Stimulated activated memory B cell treated with anti-CD40 and anti-IgM and Interleukin-4, amounts not matched to agents 10 μg/mL and 1 μg/mL and 100 μg/mL, for 72 hours (primary cell): ENCODE measurements at regions not wholly inside any gene's neighbourhood (a gene's known extent, or its start where the extent isn't known, plus 50 kb on each side); places are given as distances from the start of the nearest gene placed in this dataset.

Source experiments
- ATAC-seq: fragments of 150-1000 bp; cut with Tn5 transposase; 2 replicates; pipeline ENCODE4 v1.10.0; 2021
- H3K27ac Mint-ChIP-seq: one replicate; pipeline ENCODE4 v1.8.0; 2022; ENCODE audit warnings: mild to moderate bottlenecking, mixed read lengths
- H3K27me3 Mint-ChIP-seq: one replicate; pipeline ENCODE4 v1.8.0; 2022; ENCODE audit warnings: mixed read lengths
- H3K36me3 Mint-ChIP-seq: one replicate; pipeline ENCODE4 v1.8.0; 2022; ENCODE audit warnings: mixed read lengths
- H3K4me1 Mint-ChIP-seq: one replicate; pipeline ENCODE4 v1.8.0; 2022; ENCODE audit warnings: mixed read lengths
- H3K4me3 Mint-ChIP-seq: one replicate; pipeline ENCODE4 v1.8.0; 2022; ENCODE audit warnings: mild to moderate bottlenecking, moderate library complexity, mixed read lengths
- H3K9me3 Mint-ChIP-seq: one replicate; pipeline ENCODE4 v1.8.0; 2022; ENCODE audit warnings: mixed read lengths

- Mint-ChIP-seq H3K9me3 (no peaks in the 10 kb centered on the region), H3K4me3 (no peak overlapping the region), H3K27ac (no peak overlapping the region), H3K27me3 (no peaks in the 10 kb centered on the region), H3K36me3 (no peaks in the 10 kb centered on the region), H3K4me1 (no peaks in the 10 kb centered on the region)
- ATAC-seq, result no peak
These were observed 912.9 kb upstream of the SEMA6A start for GRCh38 chr5:117487556-117487955.

GRCh38 chr5:117486879-117487391 lies 912.3 kb upstream of the SEMA6A start:
- Mint-ChIP-seq H3K27me3 (no peaks in the 10 kb centered on the region), H3K36me3 (no peaks in the 10 kb centered on the region), H3K4me1 (no peaks in the 10 kb centered on the region)

GRCh38 chr5:117486261-117486660 lies 911.6 kb upstream of the SEMA6A start:
- no peaks in the 10 kb centered on the region for H3K4me1 Mint-ChIP-seq
- H3K27ac Mint-ChIP-seq, result no peak overlapping the region
- ATAC-seq, result no peak
- H3K4me3 Mint-ChIP-seq, result no peak overlapping the region
- H3K27me3 Mint-ChIP-seq, result no peaks in the 10 kb centered on the region
- H3K9me3 Mint-ChIP-seq, result peaks cover under 1% of the 10 kb centered on the region
- no peaks in the 10 kb centered on the region for H3K36me3 Mint-ChIP-seq

More at GRCh38 chr5:117486879-117487391, 912.3 kb upstream of the SEMA6A start:
- no peak for ATAC-seq
- no peak overlapping the region for H3K27ac Mint-ChIP-seq
- H3K9me3 Mint-ChIP-seq, result no peaks in the 10 kb centered on the region
- H3K4me3 Mint-ChIP-seq, result no peak overlapping the region

GRCh38 chr5:117475919-117476318 lies 901.3 kb upstream of the SEMA6A start:
- ATAC-seq, result no peak
- no peaks in the 10 kb centered on the region for H3K36me3 Mint-ChIP-seq
- no peaks in the 10 kb centered on the region for H3K27me3 Mint-ChIP-seq
- H3K9me3 Mint-ChIP-seq, result peaks cover 4% of the 10 kb centered on the region
- no peaks in the 10 kb centered on the region for H3K4me1 Mint-ChIP-seq
- H3K4me3 Mint-ChIP-seq, result no peak overlapping the region
- H3K27ac Mint-ChIP-seq, result no peak overlapping the region

- Mint-ChIP-seq H3K27ac (no peak overlapping the region), H3K36me3 (no peaks in the 10 kb centered on the region), H3K9me3 (peaks cover under 1% of the 10 kb centered on the region), H3K27me3 (no peaks in the 10 kb centered on the region), H3K4me3 (no peak overlapping the region), H3K4me1 (no peaks in the 10 kb centered on the region)
- no peak for ATAC-seq
These were observed 898.5 kb upstream of the SEMA6A start for GRCh38 chr5:117473165-117473564.

- Mint-ChIP-seq H3K4me1 (no peaks in the 10 kb centered on the region), H3K27ac (no peak overlapping the region), H3K4me3 (no peak overlapping the region), H3K27me3 (no peaks in the 10 kb centered on the region), H3K9me3 (no peaks in the 10 kb centered on the region), H3K36me3 (no peaks in the 10 kb centered on the region)
- ATAC-seq, result no peak
These were observed 889.4 kb upstream of the SEMA6A start for GRCh38 chr5:117463881-117464570.

GRCh38 chr5:117461966-117462365 lies 887.3 kb upstream of the SEMA6A start:
- no peak for ATAC-seq
- Mint-ChIP-seq H3K27ac (no peak overlapping the region), H3K9me3 (no peaks in the 10 kb centered on the region), H3K4me3 (no peak overlapping the region), H3K27me3 (no peaks in the 10 kb centered on the region), H3K36me3 (no peaks in the 10 kb centered on the region), H3K4me1 (no peaks in the 10 kb centered on the region)

- H3K27ac Mint-ChIP-seq, result no peak overlapping the region
- ATAC-seq, result peak; percentile 53
- H3K27me3 Mint-ChIP-seq, result no peaks in the 10 kb centered on the region
- H3K36me3 Mint-ChIP-seq, result no peaks in the 10 kb centered on the region
- H3K4me3 Mint-ChIP-seq, result no peak overlapping the region
- no peaks in the 10 kb centered on the region for H3K9me3 Mint-ChIP-seq
- no peaks in the 10 kb centered on the region for H3K4me1 Mint-ChIP-seq
These were observed 886.8 kb upstream of the SEMA6A start for GRCh38 chr5:117461403-117461802.

- Mint-ChIP-seq H3K9me3 (no peaks in the 10 kb centered on the region), H3K4me1 (no peaks in the 10 kb centered on the region), H3K27me3 (no peaks in the 10 kb centered on the region), H3K36me3 (no peaks in the 10 kb centered on the region), H3K4me3 (no peak overlapping the region), H3K27ac (no peak overlapping the region)
- no peak for ATAC-seq
These were observed 883.0 kb upstream of the SEMA6A start for GRCh38 chr5:117457656-117458055.

GRCh38 chr5:117456866-117457470 lies 882.3 kb upstream of the SEMA6A start:
- no peaks in the 10 kb centered on the region for H3K9me3 Mint-ChIP-seq
- H3K4me1 Mint-ChIP-seq, result no peaks in the 10 kb centered on the region
- H3K4me3 Mint-ChIP-seq, result no peak overlapping the region
- no peaks in the 10 kb centered on the region for H3K27me3 Mint-ChIP-seq
- H3K36me3 Mint-ChIP-seq, result no peaks in the 10 kb centered on the region
- no peak for ATAC-seq
- no peak overlapping the region for H3K27ac Mint-ChIP-seq

- H3K36me3 Mint-ChIP-seq, result no peaks in the 10 kb centered on the region
- ATAC-seq, result peak; percentile 28
- H3K27ac Mint-ChIP-seq, result no peak overlapping the region
- H3K4me3 Mint-ChIP-seq, result peak overlapping the region; percentile 74
- no peaks in the 10 kb centered on the region for H3K9me3 Mint-ChIP-seq
- H3K27me3 Mint-ChIP-seq, result no peaks in the 10 kb centered on the region
- no peaks in the 10 kb centered on the region for H3K4me1 Mint-ChIP-seq
These were observed 880.9 kb upstream of the SEMA6A start for GRCh38 chr5:117455236-117456233.

GRCh38 chr5:117454716-117455212 lies 880.1 kb upstream of the SEMA6A start:
- peak; percentile 67 for ATAC-seq
- Mint-ChIP-seq H3K4me1 (no peaks in the 10 kb centered on the region), H3K36me3 (no peaks in the 10 kb centered on the region), H3K9me3 (no peaks in the 10 kb centered on the region), H3K27me3 (no peaks in the 10 kb centered on the region), H3K27ac (no peak overlapping the region), H3K4me3 (peak overlapping the region; percentile 74)

GRCh38 chr5:117436846-117437245 lies 862.2 kb upstream of the SEMA6A start:
- Mint-ChIP-seq H3K9me3 (no peaks in the 10 kb centered on the region), H3K4me1 (no peaks in the 10 kb centered on the region), H3K36me3 (no peaks in the 10 kb centered on the region), H3K27me3 (no peaks in the 10 kb centered on the region), H3K27ac (no peak overlapping the region), H3K4me3 (no peak overlapping the region)
- no peak for ATAC-seq

GRCh38 chr5:117435203-117435602 lies 860.6 kb upstream of the SEMA6A start:
- Mint-ChIP-seq H3K27ac (no peak overlapping the region), H3K27me3 (no peaks in the 10 kb centered on the region), H3K4me3 (no peak overlapping the region), H3K9me3 (no peaks in the 10 kb centered on the region), H3K36me3 (no peaks in the 10 kb centered on the region), H3K4me1 (no peaks in the 10 kb centered on the region)
- ATAC-seq, result no peak

GRCh38 chr5:117434254-117434653 lies 859.6 kb upstream of the SEMA6A start:
- no peaks in the 10 kb centered on the region for H3K27me3 Mint-ChIP-seq
- no peaks in the 10 kb centered on the region for H3K4me1 Mint-ChIP-seq
- no peak overlapping the region for H3K27ac Mint-ChIP-seq
- H3K9me3 Mint-ChIP-seq, result no peaks in the 10 kb centered on the region
- no peak for ATAC-seq
- H3K4me3 Mint-ChIP-seq, result no peak overlapping the region
- H3K36me3 Mint-ChIP-seq, result no peaks in the 10 kb centered on the region
